Left ventricle myocardium inferior (tissue), 1 donor: ENCODE measurements at regions not wholly inside any gene's neighbourhood (a gene's known extent, or its start where the extent isn't known, plus 50 kb on each side); places are given as distances from the start of the nearest gene placed in this dataset.

ENCODE experiments used
- DNase-seq: peaks from one replicate; pipeline ENCODE4 v3.0.0-alpha.2; 2020
- H3K27ac ChIP-seq: fragments of 200-600 bp; replicated peaks from 2 replicates; pipeline ENCODE4 v1.8.0; 2021
- H3K27me3 ChIP-seq: fragments of 200-600 bp; 2 replicates; pipeline ENCODE4 v1.8.0; 2021; ENCODE audit warnings: low read depth
- H3K36me3 ChIP-seq: fragments of 200-600 bp; 2 replicates; pipeline ENCODE4 v1.8.0; 2021
- H3K4me1 ChIP-seq: fragments of 200-600 bp; 2 replicates; pipeline ENCODE4 v1.8.0; 2021
- H3K4me3 ChIP-seq: fragments of 200-600 bp; 2 replicates; pipeline ENCODE4 v1.8.0; 2021; ENCODE audit warnings: mild to moderate bottlenecking, moderate library complexity
- H3K9me3 ChIP-seq: fragments of 200-600 bp; replicated peaks from 2 replicates; pipeline ENCODE4 v1.8.0; 2021
- intact Hi-C: fragments of 100-400 bp; cut with micrococcal nuclease; formaldehyde crosslinking; loops from one replicate; pipeline ENCODE4 v1.11.0; 2022
- TF ChIP-seq, protein P1 (sequence below): fragments of 200-600 bp; IDR thresholded peaks from 2 replicates; pipeline ENCODE4 v1.8.0; 2021; ENCODE audit warnings: antibody characterized with exemption, mild to moderate bottlenecking, borderline replicate concordance
- donor health status: DM: no; HTN: yes; CAD: no; lungs with severe emphysema.

DNA sequence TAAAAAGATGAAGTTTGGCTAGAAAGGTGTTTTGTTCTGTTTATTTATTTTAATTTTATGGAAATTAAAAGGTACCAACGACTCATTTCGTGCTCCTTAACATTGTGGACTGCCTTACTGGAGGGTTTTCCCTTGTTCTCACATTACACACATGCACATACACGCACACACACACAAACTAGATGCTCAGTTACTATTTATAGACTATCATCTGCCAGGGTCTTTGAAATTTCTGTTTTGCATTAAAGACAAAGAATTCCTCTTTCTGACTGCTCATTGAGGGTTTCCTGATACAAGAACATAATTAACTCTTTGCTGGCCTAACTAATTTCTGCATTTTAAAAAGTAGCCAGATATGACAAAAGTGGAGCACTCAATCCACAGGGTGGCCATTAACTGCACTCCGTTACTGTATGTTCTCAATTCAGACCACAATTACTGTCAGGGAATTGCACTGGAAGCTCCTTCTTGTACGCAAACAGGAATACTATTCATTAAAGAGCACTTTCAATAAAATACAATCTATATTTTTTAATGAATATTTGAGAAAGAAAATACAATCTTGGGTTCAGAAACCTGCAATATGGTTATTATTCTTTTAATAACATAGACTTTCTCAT is 366.9 kb upstream of the GALNT5 start:
- Histone ChIP-seq H3K4me3 (no peak overlapping the region), H3K4me1 (no peaks in the 10 kb centered on the region), H3K36me3 (no peaks in the 10 kb centered on the region), H3K27me3 (no peaks in the 10 kb centered on the region), H3K27ac (no peak overlapping the region), H3K9me3 (no peaks in the 10 kb centered on the region)
- no peak for DNase-seq
- intact Hi-C loops = no loop called here
- TF ChIP-seq, protein P1, sequence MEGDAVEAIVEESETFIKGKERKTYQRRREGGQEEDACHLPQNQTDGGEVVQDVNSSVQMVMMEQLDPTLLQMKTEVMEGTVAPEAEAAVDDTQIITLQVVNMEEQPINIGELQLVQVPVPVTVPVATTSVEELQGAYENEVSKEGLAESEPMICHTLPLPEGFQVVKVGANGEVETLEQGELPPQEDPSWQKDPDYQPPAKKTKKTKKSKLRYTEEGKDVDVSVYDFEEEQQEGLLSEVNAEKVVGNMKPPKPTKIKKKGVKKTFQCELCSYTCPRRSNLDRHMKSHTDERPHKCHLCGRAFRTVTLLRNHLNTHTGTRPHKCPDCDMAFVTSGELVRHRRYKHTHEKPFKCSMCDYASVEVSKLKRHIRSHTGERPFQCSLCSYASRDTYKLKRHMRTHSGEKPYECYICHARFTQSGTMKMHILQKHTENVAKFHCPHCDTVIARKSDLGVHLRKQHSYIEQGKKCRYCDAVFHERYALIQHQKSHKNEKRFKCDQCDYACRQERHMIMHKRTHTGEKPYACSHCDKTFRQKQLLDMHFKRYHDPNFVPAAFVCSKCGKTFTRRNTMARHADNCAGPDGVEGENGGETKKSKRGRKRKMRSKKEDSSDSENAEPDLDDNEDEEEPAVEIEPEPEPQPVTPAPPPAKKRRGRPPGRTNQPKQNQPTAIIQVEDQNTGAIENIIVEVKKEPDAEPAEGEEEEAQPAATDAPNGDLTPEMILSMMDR = no peak

DNA sequence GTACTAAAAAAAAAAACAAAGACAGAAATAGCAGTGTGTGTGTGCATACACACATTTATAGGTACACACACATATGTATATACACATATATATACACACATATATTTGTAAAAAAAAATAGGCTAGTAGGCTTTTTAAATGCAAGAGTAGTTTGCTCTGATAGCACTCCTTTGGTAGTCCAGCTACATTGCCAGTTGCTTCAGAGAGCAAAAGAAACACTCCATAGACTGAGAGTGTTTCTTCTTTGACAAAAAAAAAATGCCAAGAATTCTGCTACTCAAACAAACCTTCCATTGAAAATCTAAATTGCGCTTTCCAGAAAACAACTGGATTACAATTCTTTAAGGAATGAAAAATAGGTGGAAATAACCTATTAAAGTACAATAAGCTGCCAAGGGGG is 365.9 kb upstream of the GALNT5 start:
- Histone ChIP-seq H3K9me3 (no peaks in the 10 kb centered on the region), H3K27ac (no peak overlapping the region), H3K36me3 (no peaks in the 10 kb centered on the region), H3K4me1 (no peaks in the 10 kb centered on the region), H3K27me3 (no peaks in the 10 kb centered on the region), H3K4me3 (no peak overlapping the region)
- intact Hi-C loops = no loop called here
- TF ChIP-seq, protein P1 = no peak
- DNase-seq = no peak

DNA sequence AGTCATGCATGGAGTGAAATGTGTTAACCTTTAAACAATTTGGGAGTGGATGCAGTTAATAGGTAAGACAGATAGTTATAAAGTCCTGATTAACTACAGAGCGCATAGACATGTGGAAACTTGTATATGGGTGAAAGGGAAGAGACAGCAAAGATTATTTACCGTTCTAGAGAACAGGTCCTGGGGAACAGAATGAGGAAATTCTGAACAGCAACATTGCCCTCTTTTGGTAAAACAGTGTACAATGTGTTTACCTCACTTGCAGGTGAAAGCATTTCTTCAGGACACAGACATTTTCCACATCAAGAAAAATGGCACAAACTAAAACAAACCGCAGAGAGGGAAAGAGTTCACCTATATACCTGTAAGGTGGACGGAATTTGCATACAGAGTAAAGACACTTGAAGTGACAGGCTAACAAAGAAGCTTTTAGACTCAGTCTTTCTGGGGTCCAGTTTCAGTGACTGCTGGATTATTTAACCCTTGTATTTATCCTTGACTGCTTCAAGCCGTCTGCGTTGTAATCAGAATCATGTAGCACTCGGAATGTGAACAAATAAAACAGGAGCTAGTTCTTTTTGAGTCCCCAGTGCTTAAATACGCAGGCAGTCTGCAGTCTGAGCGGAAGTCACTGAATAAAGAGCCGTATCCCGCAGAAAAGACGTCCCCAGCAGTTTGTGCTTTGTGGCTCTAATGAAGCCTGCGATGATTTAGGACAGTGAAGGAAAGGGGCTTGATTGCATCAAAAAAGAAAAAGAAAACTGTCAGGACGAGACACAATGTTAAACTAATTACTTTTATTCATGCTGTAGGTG is 364.8 kb upstream of the GALNT5 start:
- Histone ChIP-seq H3K36me3 (no peaks in the 10 kb centered on the region), H3K4me3 (peak overlapping the region; percentile 53), H3K27ac (no peak overlapping the region), H3K27me3 (no peaks in the 10 kb centered on the region), H3K4me1 (no peaks in the 10 kb centered on the region), H3K9me3 (no peaks in the 10 kb centered on the region)
- intact Hi-C loops = no loop called here
- TF ChIP-seq, protein P1 = peak; percentile 59
- DNase-seq = no peak

DNA sequence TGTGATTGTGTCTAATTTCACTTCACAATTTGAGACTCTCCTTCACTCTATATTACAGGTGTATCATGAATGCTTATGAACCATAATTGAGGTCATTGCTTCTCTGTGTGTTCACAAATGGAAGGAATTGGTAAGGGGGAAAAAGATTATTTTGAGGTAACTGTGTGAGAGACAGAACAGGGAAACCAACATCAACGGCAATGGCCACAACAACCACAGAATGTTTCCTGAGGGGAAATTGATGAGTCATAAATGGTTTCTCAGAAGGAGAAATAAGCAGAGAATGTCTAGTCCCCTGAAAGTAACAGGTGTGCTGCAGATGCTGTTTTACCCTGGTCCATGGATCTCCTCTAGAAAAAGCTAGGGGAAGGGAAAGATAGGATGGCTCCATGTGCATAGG is 361.2 kb upstream of the GALNT5 start:
- no peaks in the 10 kb centered on the region for H3K9me3 ChIP-seq
- intact Hi-C loops = no loop called here
- no peak overlapping the region for H3K4me3 ChIP-seq
- no peaks in the 10 kb centered on the region for H3K4me1 ChIP-seq
- no peak overlapping the region for H3K27ac ChIP-seq
- no peaks in the 10 kb centered on the region for H3K27me3 ChIP-seq
- no peak for DNase-seq
- no peaks in the 10 kb centered on the region for H3K36me3 ChIP-seq
- TF ChIP-seq, protein P1 = no peak

DNA sequence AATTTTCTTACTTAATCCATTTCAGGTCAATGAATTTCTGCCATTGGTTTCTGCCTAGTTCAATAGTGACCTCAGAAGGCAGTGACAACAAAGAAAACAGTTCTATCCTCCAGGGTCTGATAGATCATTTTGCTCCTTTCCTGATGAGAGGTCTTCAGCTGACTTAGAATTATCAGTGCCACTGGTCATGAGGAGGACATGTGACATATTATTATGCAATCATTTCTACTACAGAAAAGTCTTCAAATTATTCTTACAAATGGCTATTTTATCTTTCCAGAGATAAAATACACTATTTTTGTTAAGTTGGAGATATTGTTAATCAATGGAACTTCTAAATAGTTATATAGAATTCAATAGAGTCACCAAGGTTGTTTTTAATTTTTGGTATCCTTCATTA is 360.0 kb upstream of the GALNT5 start:
- TF ChIP-seq, protein P1 = no peak
- Histone ChIP-seq H3K4me1 (no peaks in the 10 kb centered on the region), H3K4me3 (no peak overlapping the region), H3K27ac (no peak overlapping the region), H3K36me3 (no peaks in the 10 kb centered on the region), H3K27me3 (no peaks in the 10 kb centered on the region), H3K9me3 (peaks cover 9% of the 10 kb centered on the region)
- intact Hi-C loops = no loop called here
- DNase-seq = no peak
